22Rv1 (cell line): ENCODE measurements at regions not wholly inside any gene's neighbourhood (a gene's known extent, or its start where the extent isn't known, plus 50 kb on each side); places are given as distances from the start of the nearest gene placed in this dataset.

ENCODE experiments used
- ZFX ChIP-seq: fragments of 450-650 bp; IDR thresholded peaks from 2 replicates; pipeline ENCODE4 v1.6.1; 2017; ENCODE audit warnings: antibody characterized with exemption, borderline replicate concordance
- TF ChIP-seq, protein P1 (sequence below): fragments of 450-650 bp; IDR thresholded peaks from 2 replicates; pipeline ENCODE4 v1.5.1; 2017; ENCODE audit warnings: mild to moderate bottlenecking

GRCh38 chr20:25859649-25860530, 163.2 kb upstream of the ZNF337 start:
- TF ChIP-seq, protein P1, sequence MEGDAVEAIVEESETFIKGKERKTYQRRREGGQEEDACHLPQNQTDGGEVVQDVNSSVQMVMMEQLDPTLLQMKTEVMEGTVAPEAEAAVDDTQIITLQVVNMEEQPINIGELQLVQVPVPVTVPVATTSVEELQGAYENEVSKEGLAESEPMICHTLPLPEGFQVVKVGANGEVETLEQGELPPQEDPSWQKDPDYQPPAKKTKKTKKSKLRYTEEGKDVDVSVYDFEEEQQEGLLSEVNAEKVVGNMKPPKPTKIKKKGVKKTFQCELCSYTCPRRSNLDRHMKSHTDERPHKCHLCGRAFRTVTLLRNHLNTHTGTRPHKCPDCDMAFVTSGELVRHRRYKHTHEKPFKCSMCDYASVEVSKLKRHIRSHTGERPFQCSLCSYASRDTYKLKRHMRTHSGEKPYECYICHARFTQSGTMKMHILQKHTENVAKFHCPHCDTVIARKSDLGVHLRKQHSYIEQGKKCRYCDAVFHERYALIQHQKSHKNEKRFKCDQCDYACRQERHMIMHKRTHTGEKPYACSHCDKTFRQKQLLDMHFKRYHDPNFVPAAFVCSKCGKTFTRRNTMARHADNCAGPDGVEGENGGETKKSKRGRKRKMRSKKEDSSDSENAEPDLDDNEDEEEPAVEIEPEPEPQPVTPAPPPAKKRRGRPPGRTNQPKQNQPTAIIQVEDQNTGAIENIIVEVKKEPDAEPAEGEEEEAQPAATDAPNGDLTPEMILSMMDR: no peak
- TF ChIP-seq ZFX: no peak
